ENCODE measurements at regions not wholly inside any gene's neighbourhood (a gene's known extent, or its start where the extent isn't known, plus 50 kb on each side); places are given as distances from the start of the nearest gene placed in this dataset.

- TF ChIP-seq CTCF (conservative IDR thresholded peaks at IDR 0.05; ENCODE audit: low read depth, low read length) (no peak), EZH2 (IDR thresholded peaks at IDR 0.05; ENCODE audit: low read length, unreplicated experiment) (no peak)
These were observed 113.6 kb downstream of the AHSP start for GRCh38 chr16:31641279-31641678.
